Endothelial cell of umbilical vein (primary cell): ENCODE measurements at regions not wholly inside any gene's neighbourhood (a gene's known extent, or its start where the extent isn't known, plus 50 kb on each side); places are given as distances from the start of the nearest gene placed in this dataset.

Experiments used
- BruUV-seq: library from RNA; stranded (reverse); fragments of 400-500 nt; replicated peaks from 2 replicates; lab custom pipeline; 2021; lab: Mats Ljungman, UMichigan
- CTCF ChIA-PET: fragments of 300-600, 350-600 bp; sonication (Branson Sonifier 250); formaldehyde crosslinking; loops from one replicate; lab custom pipeline; 2021; ENCODE audit warnings: antibody characterized with exemption, inconsistent platforms; lab: Charles Lee
- POLR2A ChIA-PET: fragments of 300-600, 350-600 bp; sonication (Branson Sonifier 250); formaldehyde crosslinking; loops from one replicate; lab custom pipeline; 2021; ENCODE audit warnings: antibody characterized with exemption, inconsistent platforms; lab: Charles Lee
- DNase-seq: peaks from one replicate; pipeline ENCODE4 v3.0.0-alpha.2; 2011; ENCODE audit warnings: low read depth, low spot score
- FAIRE-seq: peaks from 2 replicates; lab custom pipeline; 2011; peaks lifted over from hg19 to GRCh38; lab: Jason Lieb, UNC
- H2AFZ ChIP-seq: 2 replicates; pipeline ENCODE4 v1.6.0; 2012; ENCODE audit warnings: low read depth, low read length, control low read depth, inconsistent platforms
- H3K27ac ChIP-seq: 2 replicates; pipeline ENCODE4 v1.5.1; 2011; ENCODE audit warnings: low read depth, mild to moderate bottlenecking, control low read depth, low read length, moderate library complexity; ENCODE audit not compliant: insufficient read depth
- H3K27me3 ChIP-seq, 2 experiments: 2 replicates each; pipeline versions ENCODE4 v1.6.0 to v1.6.1; 2011; ENCODE audit warnings: low read length in 2 of 2, mixed read lengths in 1 of 2; ENCODE audit not compliant: control insufficient read depth in 2 of 2, insufficient read depth in 2 of 2
- H3K36me3 ChIP-seq, 2 experiments: 2 replicates in 1 of 2; 3 replicates in 1 of 2; pipeline ENCODE4 v1.5.1; 2011; ENCODE audit warnings: low read length in 2 of 2, mild to moderate bottlenecking in 1 of 2, moderate library complexity in 1 of 2; ENCODE audit not compliant: control insufficient read depth in 2 of 2, insufficient read depth in 2 of 2; ENCODE audit errors: extremely low read depth in 1 of 2
- H3K4me1 ChIP-seq: 3 replicates; pipeline ENCODE4 v1.5.1; 2011; ENCODE audit warnings: mild to moderate bottlenecking, low read length; ENCODE audit not compliant: control insufficient read depth, insufficient read depth; ENCODE audit errors: extremely low read depth
- H3K4me2 ChIP-seq: 2 replicates; pipeline ENCODE4 v1.6.1; 2011; ENCODE audit warnings: low read length, control low read depth, mixed read lengths; ENCODE audit not compliant: insufficient read depth
- H3K4me3 ChIP-seq, 3 experiments: fragments of 200-600 bp in 1 of 3; sonication (generic), shearing (Covaris generic) in 1 of 3; replicated peaks in 1 of 3; 2 replicates each; pipeline ENCODE4 v1.5.1; 2011 to 2016; ENCODE audit warnings: control low read depth in 3 of 3, low read length in 3 of 3, mild to moderate bottlenecking in 2 of 3, inconsistent platforms in 1 of 3, low read depth in 1 of 3, moderate library complexity in 1 of 3; ENCODE audit not compliant: insufficient read depth in 1 of 3
- H3K79me2 ChIP-seq: 2 replicates; pipeline ENCODE4 v1.6.0; 2012; ENCODE audit warnings: low read length, inconsistent platforms; ENCODE audit not compliant: control insufficient read depth, insufficient read depth
- H3K9ac ChIP-seq: replicated peaks from 2 replicates; pipeline ENCODE3; 2011; ENCODE audit warnings: low read length, control low read depth; ENCODE audit not compliant: insufficient read depth; ENCODE audit errors: extremely low read depth
- H3K9me1 ChIP-seq: replicated peaks from 3 replicates; pipeline ENCODE4 v1.6.0; 2011; ENCODE audit warnings: mild to moderate bottlenecking, low read length; ENCODE audit not compliant: control insufficient read depth, insufficient read depth; ENCODE audit errors: extremely low read depth
- H3K9me3 ChIP-seq: replicated peaks from 2 replicates; pipeline ENCODE4 v1.5.1; 2012; ENCODE audit warnings: low read length, inconsistent platforms; ENCODE audit not compliant: control insufficient read depth, insufficient read depth
- H4K20me1 ChIP-seq: replicated peaks from 2 replicates; pipeline ENCODE3; 2011; ENCODE audit warnings: mild to moderate bottlenecking, low read length; ENCODE audit not compliant: control insufficient read depth, insufficient read depth; ENCODE audit errors: extremely low read depth
- FOS ChIP-seq: IDR thresholded peaks from 2 replicates; pipeline ENCODE4 v1.6.1; 2011; ENCODE audit warnings: mild to moderate bottlenecking, low read length, moderate library complexity, borderline replicate concordance; ENCODE audit not compliant: insufficient read depth
- JUN ChIP-seq: IDR thresholded peaks from 2 replicates; pipeline ENCODE4 v1.6.1; 2011; ENCODE audit warnings: borderline replicate concordance, low read depth; ENCODE audit not compliant: insufficient read length, insufficient read depth
- POLR2A ChIP-seq: IDR thresholded peaks from 2 replicates; pipeline ENCODE4 v1.6.1; 2012; ENCODE audit warnings: low read depth, mild to moderate bottlenecking, control low read depth, low read length
- POLR2AphosphoS5 ChIP-seq: IDR thresholded peaks from 2 replicates; pipeline ENCODE4 v1.6.1; 2012; ENCODE audit warnings: low read depth, mild to moderate bottlenecking, control low read depth, low read length, moderate library complexity; ENCODE audit not compliant: insufficient read depth
- dilution Hi-C: fragments of 300-500 bp; cut with MboI; formaldehyde crosslinking; loops from one replicate; pipeline ENCODE4 v1.15.0; 2019; ENCODE audit warnings: low sequenced_read_pairs; ENCODE audit not compliant: extremely low pct_ligation_motif_present
- intact Hi-C: fragments of 100-400 bp; cut with micrococcal nuclease; formaldehyde crosslinking; loops from one replicate; pipeline ENCODE4 v1.10.0; 2022
- TF ChIP-seq, protein P1 (sequence below): IDR thresholded peaks from 2 replicates; pipeline ENCODE4 v1.6.1; 2011; ENCODE audit not compliant: insufficient read depth, insufficient read length

DNA sequence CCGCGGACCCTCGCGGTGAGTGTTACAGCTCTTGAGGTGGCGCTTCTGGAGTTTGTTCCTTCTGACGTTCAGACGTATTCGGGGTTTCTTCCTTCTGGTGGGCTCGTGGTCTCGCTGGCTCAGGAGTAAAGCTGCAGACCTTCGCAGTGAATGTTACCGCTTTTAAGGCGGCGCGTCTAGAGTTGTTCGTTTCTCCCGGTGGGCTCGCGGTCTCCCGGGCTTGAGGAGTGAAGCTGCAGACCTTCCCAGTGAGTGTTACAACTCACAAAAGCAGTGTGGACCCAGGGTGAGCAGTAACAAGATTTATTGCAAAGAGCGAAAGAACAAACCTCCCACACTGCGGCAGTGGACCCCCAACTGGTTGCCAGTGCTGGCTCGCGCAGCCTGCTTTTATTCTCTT lies 177.1 kb downstream of the UACA start:
- dilution Hi-C loops (no loop called here), intact Hi-C loops (no loop called here)
- no peaks in the 10 kb centered on the region for H3K79me2 ChIP-seq
- H3K9ac ChIP-seq: no peak overlapping the region
- peaks cover 15 to 27% of the 10 kb centered on the region in 2 experiments for H3K27me3 ChIP-seq
- no peak overlapping the region for H3K27ac ChIP-seq
- no peaks in the 10 kb centered on the region for H4K20me1 ChIP-seq
- no peaks in the 10 kb centered on the region for H3K9me1 ChIP-seq
- H2AFZ ChIP-seq: no peak overlapping the region
- no peaks in the 10 kb centered on the region for H3K4me1 ChIP-seq
- TF ChIP-seq JUN: no peak
- no peak for TF ChIP-seq FOS
- H3K9me3 ChIP-seq: no peaks in the 10 kb centered on the region
- FAIRE-seq: no peak
- H3K4me2 ChIP-seq: no peak overlapping the region
- no peak for DNase-seq
- H3K36me3 ChIP-seq: no peaks in the 10 kb centered on the region
- CTCF ChIA-PET: interaction anchor here (1.0 to 4.7 kb wide), 5 partner anchors 11 to 248 kb away, joined by 3 to 15 read pairs (median 3); no protein-coding TSS in a partner anchor
- H3K4me3 ChIP-seq: no peak overlapping the region
- BruUV-seq: no TSS peak
- POLR2A ChIA-PET: no interaction called here

DNA sequence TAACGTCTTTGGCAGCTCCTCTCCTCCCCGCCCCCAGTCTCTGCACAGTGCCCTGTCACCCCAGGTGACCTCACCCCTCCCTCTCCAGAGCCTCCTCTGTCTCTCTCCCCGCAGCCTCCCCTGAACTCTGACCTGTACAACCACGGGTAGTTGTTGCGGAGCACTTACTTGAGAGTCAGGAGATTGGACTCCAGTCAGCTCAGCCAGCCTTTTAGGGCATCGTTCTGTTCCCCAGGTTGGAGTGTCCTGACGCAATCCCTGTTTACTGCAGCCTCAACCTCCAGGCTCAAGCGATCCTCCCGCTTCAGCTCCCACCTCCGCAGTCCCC lies 177.7 kb downstream of the UACA start:
- Histone ChIP-seq H3K4me1 (no peaks in the 10 kb centered on the region), H3K9me1 (no peaks in the 10 kb centered on the region), H3K9ac (no peak overlapping the region), H3K36me3 (no peaks in the 10 kb centered on the region), H2AFZ (no peak overlapping the region), H3K4me3 (no peak overlapping the region), H3K4me2 (no peak overlapping the region), H3K79me2 (no peaks in the 10 kb centered on the region), H3K9me3 (no peaks in the 10 kb centered on the region), H3K27ac (no peak overlapping the region), H4K20me1 (no peaks in the 10 kb centered on the region), H3K27me3 (peaks cover 15 to 27% of the 10 kb centered on the region in 2 experiments)
- no TSS peak for BruUV-seq
- DNase-seq: no peak
- TF ChIP-seq FOS (no peak), POLR2A (no peak), POLR2AphosphoS5 (no peak)
- TF ChIP-seq, protein P1, sequence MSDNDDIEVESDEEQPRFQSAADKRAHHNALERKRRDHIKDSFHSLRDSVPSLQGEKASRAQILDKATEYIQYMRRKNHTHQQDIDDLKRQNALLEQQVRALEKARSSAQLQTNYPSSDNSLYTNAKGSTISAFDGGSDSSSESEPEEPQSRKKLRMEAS: no peak
- dilution Hi-C loops (no loop called here), intact Hi-C loops (no loop called here)
- POLR2A ChIA-PET: no interaction called here
- no peak for FAIRE-seq
- CTCF ChIA-PET: interaction anchor here (1.0 to 4.7 kb wide), 5 partner anchors 10 to 248 kb away, joined by 3 to 15 read pairs (median 3); no protein-coding TSS in a partner anchor
